ENCODE measurements at regions not wholly inside any gene's neighbourhood (a gene's known extent, or its start where the extent isn't known, plus 50 kb on each side); places are given as distances from the start of the nearest gene placed in this dataset.

DNA sequence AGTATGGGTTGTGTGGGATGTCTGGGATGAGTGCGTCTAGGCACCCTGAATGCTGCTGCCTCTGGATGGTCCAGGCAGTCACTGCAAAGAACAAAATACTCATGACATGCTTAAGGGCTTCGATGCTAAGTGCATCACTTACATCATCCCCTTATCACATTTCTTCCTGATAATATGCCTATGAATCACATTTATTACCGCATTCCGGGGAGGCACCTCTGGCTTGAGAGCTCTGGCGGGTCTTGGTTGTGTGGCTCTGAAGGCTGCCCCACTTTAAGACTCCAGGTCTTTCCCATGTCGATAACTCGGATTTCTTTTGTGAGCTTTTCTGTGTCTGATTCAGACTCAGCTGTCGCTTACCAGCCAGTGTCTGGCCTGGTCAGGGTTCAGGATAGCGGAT is 1126.4 kb downstream of the TBC1D22A start:
- ATAC-seq (no peak), DNase-seq (no peak)
- intact Hi-C loops (cut with micrococcal nuclease), result no loop called here
- Mint-ChIP-seq H3K27ac (no peak overlapping the region), H3K4me1 (no peaks in the 10 kb centered on the region), H3K9me3 (no peaks in the 10 kb centered on the region), H3K36me3 (no peaks in the 10 kb centered on the region), H3K27me3 (ENCODE audit: low read depth in 2 of 2) (peaks cover 13 to 21% of the 10 kb centered on the region in 2 donors), H3K4me3 (no peak overlapping the region)
- H3K9me3 ChIP-seq (ENCODE audit: control insufficient read depth, insufficient read depth, low read length), result no peaks in the 10 kb centered on the region
- no peaks in the 10 kb centered on the region for H3K27me3 ChIP-seq (ENCODE audit: control insufficient read depth, insufficient read depth, low read length)
- H3K4me1 ChIP-seq (ENCODE audit: control insufficient read depth, insufficient read depth, low read length), result no peaks in the 10 kb centered on the region
- WGBS (ENCODE audit: insufficient coverage), result 94% methylated on average over 9 of the region's 9 CpGs
- H3K36me3 ChIP-seq (ENCODE audit: control insufficient read depth, insufficient read depth, low read length), result no peaks in the 10 kb centered on the region
- TF ChIP-seq, protein P1, sequence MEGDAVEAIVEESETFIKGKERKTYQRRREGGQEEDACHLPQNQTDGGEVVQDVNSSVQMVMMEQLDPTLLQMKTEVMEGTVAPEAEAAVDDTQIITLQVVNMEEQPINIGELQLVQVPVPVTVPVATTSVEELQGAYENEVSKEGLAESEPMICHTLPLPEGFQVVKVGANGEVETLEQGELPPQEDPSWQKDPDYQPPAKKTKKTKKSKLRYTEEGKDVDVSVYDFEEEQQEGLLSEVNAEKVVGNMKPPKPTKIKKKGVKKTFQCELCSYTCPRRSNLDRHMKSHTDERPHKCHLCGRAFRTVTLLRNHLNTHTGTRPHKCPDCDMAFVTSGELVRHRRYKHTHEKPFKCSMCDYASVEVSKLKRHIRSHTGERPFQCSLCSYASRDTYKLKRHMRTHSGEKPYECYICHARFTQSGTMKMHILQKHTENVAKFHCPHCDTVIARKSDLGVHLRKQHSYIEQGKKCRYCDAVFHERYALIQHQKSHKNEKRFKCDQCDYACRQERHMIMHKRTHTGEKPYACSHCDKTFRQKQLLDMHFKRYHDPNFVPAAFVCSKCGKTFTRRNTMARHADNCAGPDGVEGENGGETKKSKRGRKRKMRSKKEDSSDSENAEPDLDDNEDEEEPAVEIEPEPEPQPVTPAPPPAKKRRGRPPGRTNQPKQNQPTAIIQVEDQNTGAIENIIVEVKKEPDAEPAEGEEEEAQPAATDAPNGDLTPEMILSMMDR (IDR thresholded peaks at IDR 0.05), result no peak
- no peak overlapping the region for H3K4me3 ChIP-seq (ENCODE audit: low read length)
- H3K27ac ChIP-seq (ENCODE audit: low read length), result no peak overlapping the region

DNA sequence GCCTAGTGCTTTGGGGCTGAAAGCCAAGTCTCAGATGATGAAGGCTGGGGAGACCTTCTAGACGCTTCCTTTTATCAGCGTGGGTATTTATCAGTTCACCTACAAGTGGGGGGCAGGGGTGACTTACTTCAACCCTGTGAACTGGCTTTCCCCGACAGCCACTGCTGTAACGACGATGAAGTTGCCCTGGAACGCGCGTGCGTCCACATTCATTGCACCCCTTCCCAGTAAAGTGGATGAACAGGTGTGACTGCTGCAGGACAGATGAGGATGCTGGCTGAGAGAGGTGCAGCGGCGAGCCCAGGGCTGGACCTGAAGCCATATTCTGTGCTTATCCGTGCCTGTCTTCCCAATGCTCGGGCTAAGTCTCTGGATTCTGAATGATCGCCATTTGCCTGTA is 1122.3 kb downstream of the TBC1D22A start:
- H3K4me1 ChIP-seq (ENCODE audit: control insufficient read depth, insufficient read depth, low read length), result no peaks in the 10 kb centered on the region
- ATAC-seq (no peak), DNase-seq (no peak)
- intact Hi-C loops (cut with micrococcal nuclease), result no loop called here
- TF ChIP-seq, protein P1 (IDR thresholded peaks at IDR 0.05), result no peak
- H3K27ac ChIP-seq (ENCODE audit: low read length), result no peak overlapping the region
- H3K4me3 Mint-ChIP-seq, result no peak overlapping the region
- no peaks in the 10 kb centered on the region for H3K4me1 Mint-ChIP-seq
- peaks cover 0 to 3% of the 10 kb centered on the region in 2 donors for H3K27me3 Mint-ChIP-seq (ENCODE audit: low read depth in 2 of 2)
- H3K27me3 ChIP-seq (ENCODE audit: control insufficient read depth, insufficient read depth, low read length), result no peaks in the 10 kb centered on the region
- H3K9me3 Mint-ChIP-seq, result no peaks in the 10 kb centered on the region
- H3K27ac Mint-ChIP-seq, result no peak overlapping the region
- no peaks in the 10 kb centered on the region for H3K9me3 ChIP-seq (ENCODE audit: control insufficient read depth, insufficient read depth, low read length)
- WGBS (ENCODE audit: insufficient coverage), result 96% methylated on average over 14 of the region's 14 CpGs
- H3K4me3 ChIP-seq (ENCODE audit: low read length), result no peak overlapping the region
- H3K36me3 Mint-ChIP-seq, result no peaks in the 10 kb centered on the region
- H3K36me3 ChIP-seq (ENCODE audit: control insufficient read depth, insufficient read depth, low read length), result no peaks in the 10 kb centered on the region

DNA sequence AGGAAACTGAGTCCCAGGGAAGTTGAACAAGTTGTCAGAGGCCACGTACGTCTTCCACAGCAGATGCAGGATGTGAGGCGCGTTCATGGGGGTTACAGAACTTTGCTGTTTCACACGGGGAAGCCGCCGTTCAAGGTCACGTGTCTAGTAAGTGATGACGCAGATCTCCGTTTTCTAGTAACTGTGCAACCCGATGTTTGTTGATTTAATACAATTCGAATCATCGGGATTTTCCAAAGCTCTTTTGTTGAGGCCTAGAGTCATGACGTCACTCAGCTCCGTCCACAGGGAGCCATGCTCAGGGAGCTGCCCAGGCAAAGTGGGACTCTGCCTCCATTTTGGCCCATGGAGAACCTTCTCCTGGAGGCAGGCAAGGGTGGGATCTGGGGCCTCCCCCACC is 1121.8 kb downstream of the TBC1D22A start:
- Mint-ChIP-seq H3K9me3 (no peaks in the 10 kb centered on the region), H3K4me1 (no peaks in the 10 kb centered on the region), H3K36me3 (no peaks in the 10 kb centered on the region), H3K27me3 (ENCODE audit: low read depth in 2 of 2) (peaks cover 0 to 3% of the 10 kb centered on the region in 2 donors), H3K27ac (no peak overlapping the region), H3K4me3 (no peak overlapping the region)
- H3K9me3 ChIP-seq (ENCODE audit: control insufficient read depth, insufficient read depth, low read length), result no peaks in the 10 kb centered on the region
- H3K4me3 ChIP-seq (ENCODE audit: low read length), result no peak overlapping the region
- no peak for ATAC-seq
- DNase-seq, result no peak
- H3K36me3 ChIP-seq (ENCODE audit: control insufficient read depth, insufficient read depth, low read length), result no peaks in the 10 kb centered on the region
- no peaks in the 10 kb centered on the region for H3K4me1 ChIP-seq (ENCODE audit: control insufficient read depth, insufficient read depth, low read length)
- WGBS (ENCODE audit: insufficient coverage), result 88% methylated on average over 15 of the region's 15 CpGs
- H3K27ac ChIP-seq (ENCODE audit: low read length), result no peak overlapping the region
- TF ChIP-seq, protein P1 (IDR thresholded peaks at IDR 0.05), result no peak
- intact Hi-C loops (cut with micrococcal nuclease), result no loop called here
- no peaks in the 10 kb centered on the region for H3K27me3 ChIP-seq (ENCODE audit: control insufficient read depth, insufficient read depth, low read length)

DNA sequence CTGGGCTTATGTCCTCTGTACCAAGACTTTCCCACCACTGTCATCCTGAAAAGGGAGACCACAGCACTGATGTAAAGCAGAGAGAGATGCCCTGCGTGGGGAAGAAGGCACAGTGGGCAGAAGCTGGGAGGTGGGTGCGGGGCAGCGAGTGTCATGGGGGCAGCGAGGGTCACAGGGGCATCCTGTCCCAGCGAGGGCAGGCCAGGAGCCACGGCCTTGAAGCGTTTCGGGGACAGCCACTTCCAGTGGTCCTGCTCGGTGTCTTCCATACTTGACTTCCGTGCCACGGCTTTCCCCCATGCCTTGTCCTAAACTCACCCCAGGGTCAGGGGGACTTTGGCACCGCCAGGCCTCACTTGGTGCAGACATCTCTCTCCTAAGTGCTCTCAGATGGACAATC is 1121.3 kb downstream of the TBC1D22A start:
- Mint-ChIP-seq H3K27ac (no peak overlapping the region), H3K9me3 (no peaks in the 10 kb centered on the region)
- 93% methylated on average over 12 of the region's 12 CpGs for WGBS (ENCODE audit: insufficient coverage)

More for the DNA sequence above, 1121.3 kb downstream of the TBC1D22A start:
- no peaks in the 10 kb centered on the region for H3K4me1 Mint-ChIP-seq
- no peaks in the 10 kb centered on the region for H3K9me3 ChIP-seq (ENCODE audit: control insufficient read depth, insufficient read depth, low read length)
- no peaks in the 10 kb centered on the region for H3K4me1 ChIP-seq (ENCODE audit: control insufficient read depth, insufficient read depth, low read length)
- no peak overlapping the region for H3K4me3 Mint-ChIP-seq
- H3K36me3 ChIP-seq (ENCODE audit: control insufficient read depth, insufficient read depth, low read length), result no peaks in the 10 kb centered on the region
- intact Hi-C loops (cut with micrococcal nuclease), result no loop called here
- TF ChIP-seq, protein P1 (IDR thresholded peaks at IDR 0.05), result no peak
- H3K27ac ChIP-seq (ENCODE audit: low read length), result no peak overlapping the region
- no peak for ATAC-seq
- no peaks in the 10 kb centered on the region for H3K27me3 ChIP-seq (ENCODE audit: control insufficient read depth, insufficient read depth, low read length)
- no peak for DNase-seq
- H3K27me3 Mint-ChIP-seq (ENCODE audit: low read depth in 2 of 2), result peaks cover 0 to 3% of the 10 kb centered on the region in 2 donors
- H3K4me3 ChIP-seq (ENCODE audit: low read length), result no peak overlapping the region
- no peaks in the 10 kb centered on the region for H3K36me3 Mint-ChIP-seq
